ENCODE measurements at regions not wholly inside any gene's neighbourhood (a gene's known extent, or its start where the extent isn't known, plus 50 kb on each side); places are given as distances from the start of the nearest gene placed in this dataset.
A peak's percentile ranks its signal among the peaks of the same experiment; 100 is the strongest.
"Not testable (repeated sequence)": the region's sequence is repeated elsewhere in the genome, so short reads cannot be mapped to it uniquely, and the experiment has no call there.

DNA sequence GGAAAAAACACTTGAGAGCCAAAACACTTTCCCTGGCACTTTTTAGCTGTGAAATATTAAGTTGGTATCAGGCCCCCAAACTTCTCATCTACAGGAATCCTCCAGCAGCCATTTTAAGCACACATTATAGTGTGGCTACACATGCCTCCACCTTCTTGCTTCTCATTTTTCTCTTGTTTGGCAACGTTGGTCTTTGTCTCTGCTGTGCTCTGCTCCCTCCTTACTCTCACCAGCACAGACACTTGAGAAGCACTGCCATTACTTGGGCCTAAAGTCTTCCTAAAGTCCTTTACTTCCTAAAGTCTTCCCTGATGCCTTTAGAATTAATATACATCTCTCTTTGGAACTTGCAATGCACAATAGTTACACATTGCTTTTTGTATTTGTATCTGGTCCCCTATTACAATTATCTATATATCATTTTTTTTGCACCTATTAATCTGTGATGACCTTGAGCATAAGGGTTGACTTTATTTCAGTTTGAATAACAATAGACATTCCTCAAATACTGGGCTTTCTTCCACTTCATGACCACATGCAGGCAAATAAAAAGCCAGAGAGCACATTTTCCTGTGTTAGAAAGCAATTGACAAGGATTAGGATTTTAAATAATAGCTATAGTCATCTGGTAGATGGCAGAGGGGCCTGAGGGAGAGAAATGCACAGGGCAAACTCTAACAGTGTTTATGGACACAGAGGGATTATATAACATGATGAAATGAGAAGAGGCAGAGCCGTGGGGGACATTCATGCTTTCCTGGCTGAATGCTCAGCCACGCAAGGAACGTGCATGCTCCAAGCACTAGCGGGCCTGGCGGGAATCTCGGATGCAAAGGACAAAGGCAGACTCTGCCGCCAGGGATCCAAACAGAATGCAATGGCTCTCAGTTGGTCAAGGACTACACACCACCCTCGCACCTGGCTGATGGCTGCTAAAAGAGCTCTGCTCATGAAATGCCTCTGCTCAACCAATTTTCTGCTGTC lies 99.3 kb downstream of the CDC14C start:
- TF ChIP-seq, protein P1, sequence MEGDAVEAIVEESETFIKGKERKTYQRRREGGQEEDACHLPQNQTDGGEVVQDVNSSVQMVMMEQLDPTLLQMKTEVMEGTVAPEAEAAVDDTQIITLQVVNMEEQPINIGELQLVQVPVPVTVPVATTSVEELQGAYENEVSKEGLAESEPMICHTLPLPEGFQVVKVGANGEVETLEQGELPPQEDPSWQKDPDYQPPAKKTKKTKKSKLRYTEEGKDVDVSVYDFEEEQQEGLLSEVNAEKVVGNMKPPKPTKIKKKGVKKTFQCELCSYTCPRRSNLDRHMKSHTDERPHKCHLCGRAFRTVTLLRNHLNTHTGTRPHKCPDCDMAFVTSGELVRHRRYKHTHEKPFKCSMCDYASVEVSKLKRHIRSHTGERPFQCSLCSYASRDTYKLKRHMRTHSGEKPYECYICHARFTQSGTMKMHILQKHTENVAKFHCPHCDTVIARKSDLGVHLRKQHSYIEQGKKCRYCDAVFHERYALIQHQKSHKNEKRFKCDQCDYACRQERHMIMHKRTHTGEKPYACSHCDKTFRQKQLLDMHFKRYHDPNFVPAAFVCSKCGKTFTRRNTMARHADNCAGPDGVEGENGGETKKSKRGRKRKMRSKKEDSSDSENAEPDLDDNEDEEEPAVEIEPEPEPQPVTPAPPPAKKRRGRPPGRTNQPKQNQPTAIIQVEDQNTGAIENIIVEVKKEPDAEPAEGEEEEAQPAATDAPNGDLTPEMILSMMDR (IDR thresholded peaks at IDR 0.05; ENCODE audit: unreplicated experiment): no peak
- H3K4me1 Mint-ChIP-seq: peaks cover 27% of the 10 kb centered on the region
- no peaks in the 10 kb centered on the region for H3K9me3 Mint-ChIP-seq
- no peak for DNase-seq (ENCODE audit: low spot score in 2 of 2, unreplicated experiment in 2 of 2)
- H3K36me3 Mint-ChIP-seq: no peaks in the 10 kb centered on the region
- H3K4me3 Mint-ChIP-seq: no peak overlapping the region
- H3K27me3 Mint-ChIP-seq (ENCODE audit: low read depth): no peaks in the 10 kb centered on the region
- no peak overlapping the region for H3K27ac Mint-ChIP-seq

DNA sequence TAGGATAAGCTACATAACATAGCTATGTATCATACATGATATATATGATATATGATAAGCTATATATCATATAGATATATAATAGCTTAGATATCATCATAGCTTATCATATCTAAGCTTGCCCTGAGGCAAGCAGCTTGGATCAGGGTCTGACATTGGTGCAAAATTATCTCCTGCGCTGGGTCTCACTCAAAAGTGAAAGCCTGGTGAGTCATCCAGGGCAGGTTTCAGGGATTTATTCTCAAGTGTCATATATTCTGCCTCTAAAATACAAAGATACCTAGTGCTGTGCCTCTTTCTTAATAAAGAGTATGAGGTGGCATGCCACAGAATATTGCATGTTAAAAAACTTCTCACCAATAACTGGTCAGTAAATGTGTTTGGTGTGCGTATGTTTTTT lies 105.9 kb downstream of the CDC14C start:
- Mint-ChIP-seq H3K36me3 (no peaks in the 10 kb centered on the region), H3K27me3 (ENCODE audit: low read depth) (no peaks in the 10 kb centered on the region)
- TF ChIP-seq, protein P1 (IDR thresholded peaks at IDR 0.05; ENCODE audit: unreplicated experiment): no peak

DNA sequence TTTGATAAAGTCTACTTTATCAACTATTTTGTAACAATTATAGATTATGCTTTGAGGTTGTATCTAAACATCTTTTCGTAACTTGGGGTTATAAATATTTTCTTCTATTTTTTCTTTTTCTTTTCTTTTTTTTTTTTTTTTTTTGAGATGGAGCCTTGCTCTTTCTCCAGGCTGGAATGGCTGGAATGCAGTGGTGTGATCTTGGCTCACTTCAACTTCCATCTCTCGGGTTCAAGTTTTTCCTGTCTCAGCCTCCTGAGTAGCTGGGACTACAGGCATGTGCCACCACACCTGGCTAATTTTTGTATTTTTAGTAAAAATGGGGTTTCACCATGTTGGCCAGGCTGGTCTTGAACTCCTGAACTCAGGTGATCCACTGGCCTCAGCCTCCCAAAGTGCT lies 108.8 kb downstream of the CDC14C start:
- not testable (repeated sequence) for H3K27ac Mint-ChIP-seq; H3K27me3 Mint-ChIP-seq (ENCODE audit: low read depth); H3K36me3 Mint-ChIP-seq; H3K9me3 Mint-ChIP-seq; DNase-seq (ENCODE audit: low spot score in 2 of 2, unreplicated experiment in 2 of 2); H3K4me3 Mint-ChIP-seq
- peaks cover 25% of the 10 kb centered on the region for H3K4me1 Mint-ChIP-seq

More for the DNA sequence above, 105.9 kb downstream of the CDC14C start:
- H3K4me1 Mint-ChIP-seq: peaks cover 21% of the 10 kb centered on the region
- H3K9me3 Mint-ChIP-seq: peaks cover 3% of the 10 kb centered on the region
- DNase-seq (ENCODE audit: low spot score in 2 of 2, unreplicated experiment in 2 of 2): no peak
- no peak overlapping the region for H3K4me3 Mint-ChIP-seq
- no peak overlapping the region for H3K27ac Mint-ChIP-seq

DNA sequence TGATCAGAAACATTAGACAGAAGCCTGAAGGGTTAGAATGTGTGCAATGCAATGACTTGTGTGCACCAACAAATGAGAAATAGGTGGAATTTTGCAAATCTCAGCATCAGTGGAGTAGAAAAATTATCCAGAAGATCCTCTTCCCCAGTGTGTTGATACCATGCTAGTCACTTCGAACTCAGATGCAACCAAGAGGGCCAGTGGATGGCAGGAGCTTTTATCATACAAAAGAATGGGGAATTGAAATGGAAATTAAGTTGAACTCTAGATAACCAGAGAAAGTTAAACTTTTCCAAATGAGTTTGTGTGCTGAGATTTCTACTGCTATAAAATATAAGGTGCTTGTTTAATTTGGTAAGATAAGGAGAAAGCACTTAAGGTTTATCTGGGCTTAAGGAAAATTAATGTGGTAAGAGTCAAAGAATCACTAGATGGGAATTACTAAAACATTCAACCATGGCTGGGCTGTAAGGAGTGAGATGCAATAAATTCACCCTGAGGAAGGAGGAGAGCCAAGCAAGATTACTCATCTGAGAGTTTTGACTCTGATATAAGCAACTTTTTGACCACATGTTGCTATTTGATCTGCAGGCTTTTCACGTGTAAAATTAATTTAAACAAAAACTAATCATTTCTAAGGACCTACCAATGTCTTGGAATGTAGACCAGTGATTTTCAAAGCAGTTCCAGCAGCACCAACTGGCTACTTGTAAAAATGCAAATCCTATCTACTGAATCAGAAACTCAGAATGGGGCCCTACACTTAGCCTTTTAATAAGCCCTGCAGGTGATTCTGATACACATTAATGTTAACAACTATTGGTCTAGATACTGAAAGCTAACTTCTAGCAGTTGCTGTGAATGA lies 113.2 kb downstream of the CDC14C start:
- Mint-ChIP-seq H3K9me3 (peaks cover 7% of the 10 kb centered on the region), H3K4me3 (no peak overlapping the region), H3K36me3 (no peaks in the 10 kb centered on the region)

DNA sequence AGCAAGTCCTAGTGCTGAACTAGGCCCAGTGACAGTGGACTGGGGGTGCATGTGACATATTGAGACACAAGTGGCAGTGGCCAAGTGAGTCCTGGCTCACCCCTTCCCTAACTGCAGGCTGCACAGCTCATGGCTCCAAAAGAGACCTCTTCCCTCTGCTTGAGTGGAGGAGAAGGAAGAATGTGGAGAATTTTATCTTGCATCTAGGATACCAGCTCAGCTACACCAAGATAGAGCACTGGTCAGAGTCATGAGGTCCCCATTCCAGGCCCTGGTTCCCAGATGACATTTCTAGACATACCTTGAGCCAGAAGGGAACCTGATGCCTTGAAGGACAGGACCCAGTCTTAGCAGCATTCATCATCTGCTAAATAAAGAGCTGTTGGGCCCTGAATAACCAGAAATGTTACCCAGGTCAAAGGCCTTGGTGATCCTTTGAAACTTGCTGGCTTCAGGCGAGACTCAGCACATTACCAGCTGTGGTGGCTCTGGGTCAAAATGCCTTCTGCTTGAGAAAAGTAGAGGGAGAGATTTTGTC lies 114.5 kb downstream of the CDC14C start:
- no peak overlapping the region for H3K4me3 Mint-ChIP-seq
- H3K36me3 Mint-ChIP-seq: no peaks in the 10 kb centered on the region
- peaks cover 23% of the 10 kb centered on the region for H3K4me1 Mint-ChIP-seq
- no peak overlapping the region for H3K27ac Mint-ChIP-seq
- TF ChIP-seq, protein P1 (IDR thresholded peaks at IDR 0.05; ENCODE audit: unreplicated experiment): no peak
- no peaks in the 10 kb centered on the region for H3K27me3 Mint-ChIP-seq (ENCODE audit: low read depth)
- no peak for DNase-seq (ENCODE audit: low spot score in 2 of 2, unreplicated experiment in 2 of 2)
- peaks cover 14% of the 10 kb centered on the region for H3K9me3 Mint-ChIP-seq

More for the DNA sequence above, 113.2 kb downstream of the CDC14C start:
- TF ChIP-seq, protein P1 (IDR thresholded peaks at IDR 0.05; ENCODE audit: unreplicated experiment): no peak
- peak overlapping the region; percentile 18 for H3K27ac Mint-ChIP-seq
- DNase-seq (ENCODE audit: low spot score in 2 of 2, unreplicated experiment in 2 of 2): no peak
- no peaks in the 10 kb centered on the region for H3K27me3 Mint-ChIP-seq (ENCODE audit: low read depth)
- peaks cover 23% of the 10 kb centered on the region for H3K4me1 Mint-ChIP-seq

Measured in mesothelial cell of epicardium (in vitro differentiated cells).